SK-N-SH treated with all-trans-retinoic acid at 6 μM for 48 hours (cell line): ENCODE measurements at regions not wholly inside any gene's neighbourhood (a gene's known extent, or its start where the extent isn't known, plus 50 kb on each side); places are given as distances from the start of the nearest gene placed in this dataset.

Source experiments
- ATAC-seq: fragments of 200-7000 bp; cut with Tn5 transposase; 3 replicates; pipeline ENCODE4 v1.9.1; 2020; ENCODE audit warnings: mild to moderate bottlenecking, moderate library complexity
- BACH2 ChIP-seq: fragments of 250-450 bp; sonication (Bioruptor Pico); IDR thresholded peaks from 2 replicates; pipeline ENCODE4 v1.9.0; 2021; ENCODE audit warnings: mild to moderate bottlenecking, borderline replicate concordance
- CSDC2 ChIP-seq: fragments of 250-450 bp; sonication (Bioruptor Pico); IDR thresholded peaks from 2 replicates; pipeline ENCODE4 v1.5.0; 2020; ENCODE audit warnings: mild to moderate bottlenecking, moderate library complexity
- CSRNP3 ChIP-seq: fragments of 250-450 bp; sonication (Bioruptor Pico); IDR thresholded peaks from 2 replicates; pipeline ENCODE4 v1.5.1; 2021; ENCODE audit warnings: mild to moderate bottlenecking, moderate library complexity
- GLIS3 ChIP-seq: fragments of 250-450 bp; sonication (Bioruptor Pico); IDR thresholded peaks from 2 replicates; pipeline ENCODE4 v1.5.0; 2020; ENCODE audit warnings: mild to moderate bottlenecking, moderate library complexity
- ISL1 ChIP-seq: fragments of 250-450 bp; sonication (Bioruptor Pico); IDR thresholded peaks from 2 replicates; pipeline ENCODE4 v2.1.2; 2022; ENCODE audit warnings: mild to moderate bottlenecking, moderate library complexity
- OSR1 ChIP-seq: fragments of 250-450 bp; sonication (Bioruptor Pico); IDR thresholded peaks from 2 replicates; pipeline ENCODE4 v1.8.0; 2022; ENCODE audit warnings: moderate library complexity, mild to moderate bottlenecking, inconsistent platforms
- POU6F1 ChIP-seq: fragments of 250-450 bp; sonication (Bioruptor Pico); IDR thresholded peaks from 2 replicates; pipeline ENCODE4 v1.8.0; 2021; ENCODE audit warnings: low read depth, mild to moderate bottlenecking, moderate library complexity, borderline replicate concordance
- PPARA ChIP-seq: fragments of 250-450 bp; sonication (Bioruptor Pico); IDR thresholded peaks from 2 replicates; pipeline ENCODE4 v1.5.0; 2020; ENCODE audit warnings: mild to moderate bottlenecking, borderline replicate concordance
- RARB ChIP-seq: fragments of 250-450 bp; sonication (Bioruptor Pico); IDR thresholded peaks from 2 replicates; pipeline ENCODE4 v1.8.0; 2021; ENCODE audit warnings: mild to moderate bottlenecking, moderate library complexity
- SNAI2 ChIP-seq: fragments of 250-450 bp; sonication (Bioruptor Pico); IDR thresholded peaks from 2 replicates; pipeline ENCODE4 v1.5.0; 2020; ENCODE audit warnings: mild to moderate bottlenecking, moderate library complexity
- TCF4 ChIP-seq: fragments of 250-450 bp; sonication (Bioruptor Pico); IDR thresholded peaks from 2 replicates; pipeline ENCODE4 v1.8.0; 2021; ENCODE audit warnings: mild to moderate bottlenecking, moderate library complexity, borderline replicate concordance
- TOX ChIP-seq: fragments of 250-450 bp; sonication (Bioruptor Pico); IDR thresholded peaks from 2 replicates; pipeline ENCODE4 v1.8.0; 2021; ENCODE audit warnings: mild to moderate bottlenecking, moderate library complexity, borderline replicate concordance
- TSHZ2 ChIP-seq: fragments of 250-450 bp; sonication (Bioruptor Pico); IDR thresholded peaks from 2 replicates; pipeline ENCODE4 v1.5.0; 2020; ENCODE audit warnings: mild to moderate bottlenecking, moderate library complexity
- ZNF565 ChIP-seq: fragments of 450-650 bp; formaldehyde crosslinking; conservative IDR thresholded peaks from 2 replicates; pipeline ENCODE4 v1.5.0; 2020; ENCODE audit warnings: low read depth, mild to moderate bottlenecking, moderate library complexity
- ZNF70 ChIP-seq: fragments of 450-650 bp; formaldehyde crosslinking; IDR thresholded peaks from 2 replicates; pipeline ENCODE4 v1.5.0; 2020; ENCODE audit warnings: mild to moderate bottlenecking, moderate library complexity

- no peak for ATAC-seq
- TF ChIP-seq ZNF565: no peak
- no peak for TF ChIP-seq CSRNP3 (CRISPR knock-in tag)
- TF ChIP-seq PPARA (CRISPR knock-in tag): no peak
- no peak for TF ChIP-seq BACH2
- TF ChIP-seq GLIS3: no peak
- TF ChIP-seq OSR1 (CRISPR knock-in tag): no peak
- TF ChIP-seq SNAI2: no peak
- no peak for TF ChIP-seq TSHZ2
- no peak for TF ChIP-seq ISL1 (CRISPR knock-in tag)
- TF ChIP-seq RARB: no peak
- TF ChIP-seq CSDC2 (CRISPR knock-in tag): no peak
- no peak for TF ChIP-seq TCF4 (CRISPR knock-in tag)
- TF ChIP-seq POU6F1 (CRISPR knock-in tag): no peak
- no peak for TF ChIP-seq TOX (CRISPR knock-in tag)
Measured at GRCh38 chr6:95740157-95740556, 162.8 kb downstream of the MANEA start.

- no peak for ATAC-seq
Measured at GRCh38 chr6:95741045-95741444, 163.7 kb downstream of the MANEA start.

More at GRCh38 chr6:95741045-95741444, 163.7 kb downstream of the MANEA start:
- no peak for TF ChIP-seq TSHZ2
- TF ChIP-seq CSRNP3 (CRISPR knock-in tag): no peak
- no peak for TF ChIP-seq ZNF70 (CRISPR knock-in tag)
- TF ChIP-seq TCF4 (CRISPR knock-in tag): no peak
- TF ChIP-seq CSDC2 (CRISPR knock-in tag): no peak
- TF ChIP-seq ISL1 (CRISPR knock-in tag): no peak
